Progenitor cell of endocrine pancreas (in vitro differentiated cells): ENCODE measurements at regions not wholly inside any gene's neighbourhood (a gene's known extent, or its start where the extent isn't known, plus 50 kb on each side); places are given as distances from the start of the nearest gene placed in this dataset.

ENCODE experiments used
- DNase-seq: peaks from one replicate; pipeline ENCODE4 v3.0.0; 2021; ENCODE audit warnings: low spot score; ENCODE audit not compliant: unreplicated experiment
- H3K27ac Mint-ChIP-seq: 2 replicates; pipeline ENCODE4 v1.8.0; 2021; ENCODE audit warnings: mild to moderate bottlenecking, moderate library complexity, mixed read lengths
- H3K27me3 Mint-ChIP-seq: 2 replicates; pipeline ENCODE4 v1.8.0; 2021; ENCODE audit warnings: mixed read lengths
- H3K36me3 Mint-ChIP-seq: 2 replicates; pipeline ENCODE4 v1.8.0; 2022; ENCODE audit warnings: mixed read lengths; ENCODE audit not compliant: insufficient read depth
- H3K4me1 Mint-ChIP-seq: 2 replicates; pipeline ENCODE4 v1.8.0; 2021; ENCODE audit warnings: low read depth, mixed read lengths
- H3K4me3 Mint-ChIP-seq: 2 replicates; pipeline ENCODE4 v1.8.0; 2021; ENCODE audit warnings: low read depth, mild to moderate bottlenecking, moderate library complexity, mixed read lengths
- H3K9me3 Mint-ChIP-seq: 2 replicates; pipeline ENCODE4 v1.8.0; 2021; ENCODE audit warnings: low read depth, mixed read lengths
- CTCF ChIP-seq: fragments of 200-600 bp; sonication (generic); IDR thresholded peaks from one replicate; pipeline ENCODE4 v1.5.0; 2021; ENCODE audit warnings: antibody characterized with exemption, mild to moderate bottlenecking; ENCODE audit not compliant: unreplicated experiment

GRCh38 chr14:97625477-97625876, 828.3 kb downstream of the VRK1 start:
- Mint-ChIP-seq H3K27ac (no peak overlapping the region), H3K4me3 (no peak overlapping the region), H3K4me1 (no peaks in the 10 kb centered on the region), H3K36me3 (no peaks in the 10 kb centered on the region), H3K9me3 (no peaks in the 10 kb centered on the region), H3K27me3 (peaks cover 14% of the 10 kb centered on the region)
- TF ChIP-seq CTCF, result no peak
- DNase-seq, result no peak

- Mint-ChIP-seq H3K36me3 (no peaks in the 10 kb centered on the region), H3K27me3 (peaks cover 14% of the 10 kb centered on the region), H3K4me1 (peaks cover 2% of the 10 kb centered on the region), H3K27ac (no peak overlapping the region), H3K9me3 (no peaks in the 10 kb centered on the region), H3K4me3 (no peak overlapping the region)
- no peak for DNase-seq
- TF ChIP-seq CTCF, result no peak
Observed at GRCh38 chr14:97626088-97626487, 828.9 kb downstream of the VRK1 start.

GRCh38 chr14:97630249-97630648, 833.1 kb downstream of the VRK1 start:
- H3K4me3 Mint-ChIP-seq, result no peak overlapping the region
- H3K27ac Mint-ChIP-seq, result no peak overlapping the region
- H3K4me1 Mint-ChIP-seq, result peaks cover 14% of the 10 kb centered on the region
- TF ChIP-seq CTCF, result no peak
- no peak for DNase-seq
- H3K9me3 Mint-ChIP-seq, result no peaks in the 10 kb centered on the region
- no peaks in the 10 kb centered on the region for H3K36me3 Mint-ChIP-seq
- H3K27me3 Mint-ChIP-seq, result peaks cover 7% of the 10 kb centered on the region

GRCh38 chr14:97633131-97633738, 836.1 kb downstream of the VRK1 start:
- TF ChIP-seq CTCF, result no peak
- peaks cover 28% of the 10 kb centered on the region for H3K27me3 Mint-ChIP-seq
- peaks cover 23% of the 10 kb centered on the region for H3K4me1 Mint-ChIP-seq
- DNase-seq, result no peak
- H3K4me3 Mint-ChIP-seq, result no peak overlapping the region
- H3K36me3 Mint-ChIP-seq, result no peaks in the 10 kb centered on the region
- H3K27ac Mint-ChIP-seq, result no peak overlapping the region
- no peaks in the 10 kb centered on the region for H3K9me3 Mint-ChIP-seq

GRCh38 chr14:97634751-97635150, 837.6 kb downstream of the VRK1 start:
- Mint-ChIP-seq H3K4me3 (no peak overlapping the region), H3K27ac (no peak overlapping the region), H3K9me3 (no peaks in the 10 kb centered on the region), H3K27me3 (peaks cover 38% of the 10 kb centered on the region), H3K4me1 (peaks cover 32% of the 10 kb centered on the region), H3K36me3 (no peaks in the 10 kb centered on the region)
- peak; percentile 16 for TF ChIP-seq CTCF
- DNase-seq, result no peak
